Fibroblast of lung (primary cell): ENCODE measurements at regions not wholly inside any gene's neighbourhood (a gene's known extent, or its start where the extent isn't known, plus 50 kb on each side); places are given as distances from the start of the nearest gene placed in this dataset.
"Not testable (repeated sequence)": the region's sequence is repeated elsewhere in the genome, so short reads cannot be mapped to it uniquely, and the experiment has no call there.

Experiments
- EZH2 ChIP-seq: IDR thresholded peaks from 2 replicates; pipeline ENCODE4 v1.5.1; 2012; ENCODE audit warnings: low read length, control low read depth, mild to moderate bottlenecking; ENCODE audit errors: missing control alignments
- TF ChIP-seq, protein P1 (sequence below), 2 donors: IDR thresholded peaks in 1 of 2; conservative IDR thresholded peaks in 1 of 2; 1 replicate in 1 of 2; 2 replicates in 1 of 2; pipeline ENCODE4 v1.5.1; 2011 to 2012; ENCODE audit warnings: low read length in 2 of 2, control low read depth in 1 of 2, inconsistent platforms in 1 of 2, low read depth in 1 of 2, mild to moderate bottlenecking in 1 of 2

- TF ChIP-seq, protein P1, sequence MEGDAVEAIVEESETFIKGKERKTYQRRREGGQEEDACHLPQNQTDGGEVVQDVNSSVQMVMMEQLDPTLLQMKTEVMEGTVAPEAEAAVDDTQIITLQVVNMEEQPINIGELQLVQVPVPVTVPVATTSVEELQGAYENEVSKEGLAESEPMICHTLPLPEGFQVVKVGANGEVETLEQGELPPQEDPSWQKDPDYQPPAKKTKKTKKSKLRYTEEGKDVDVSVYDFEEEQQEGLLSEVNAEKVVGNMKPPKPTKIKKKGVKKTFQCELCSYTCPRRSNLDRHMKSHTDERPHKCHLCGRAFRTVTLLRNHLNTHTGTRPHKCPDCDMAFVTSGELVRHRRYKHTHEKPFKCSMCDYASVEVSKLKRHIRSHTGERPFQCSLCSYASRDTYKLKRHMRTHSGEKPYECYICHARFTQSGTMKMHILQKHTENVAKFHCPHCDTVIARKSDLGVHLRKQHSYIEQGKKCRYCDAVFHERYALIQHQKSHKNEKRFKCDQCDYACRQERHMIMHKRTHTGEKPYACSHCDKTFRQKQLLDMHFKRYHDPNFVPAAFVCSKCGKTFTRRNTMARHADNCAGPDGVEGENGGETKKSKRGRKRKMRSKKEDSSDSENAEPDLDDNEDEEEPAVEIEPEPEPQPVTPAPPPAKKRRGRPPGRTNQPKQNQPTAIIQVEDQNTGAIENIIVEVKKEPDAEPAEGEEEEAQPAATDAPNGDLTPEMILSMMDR (conservative IDR thresholded peaks at IDR 0.05 in 1 of 2, IDR thresholded peaks at IDR 0.05 in 1 of 2; ENCODE audit: low read depth in 1 of 2, low read length in 2 of 2), result not testable (repeated sequence)
- not testable (repeated sequence) for TF ChIP-seq EZH2
Observed at GRCh38 chr1:47604869-47605268, 167.0 kb downstream of the FOXD2 start.
